H1 (cell line): ENCODE measurements at regions not wholly inside any gene's neighbourhood (a gene's known extent, or its start where the extent isn't known, plus 50 kb on each side); places are given as distances from the start of the nearest gene placed in this dataset.

ENCODE experiments used
- CTCF ChIA-PET: fragments of 300-600 bp; sonication (Branson Sonifier 250); formaldehyde crosslinking; loops from one replicate; lab custom pipeline; 2021; ENCODE audit not compliant: partially characterized antibody; lab: Charles Lee
- POLR2A ChIA-PET: fragments of 300-600 bp; sonication (Branson Sonifier 250); formaldehyde crosslinking; loops from one replicate; lab custom pipeline; 2021; ENCODE audit warnings: inconsistent platforms; ENCODE audit not compliant: partially characterized antibody; lab: Charles Lee
- DNase-seq, 2 experiments: peaks; one replicate each; pipeline versions ENCODE4 v3.0.0 to v3.0.0-alpha.2; 2010 to 2022; ENCODE audit warnings: low spot score in 2 of 2, low read depth in 1 of 2, mixed read lengths in 1 of 2
- FAIRE-seq: peaks from 2 replicates; lab custom pipeline; 2011; peaks lifted over from hg19 to GRCh38; lab: Jason Lieb, UNC
- H2AFZ ChIP-seq: 2 replicates; pipeline ENCODE4 v1.8.1; 2012; ENCODE audit warnings: low read length, inconsistent platforms
- H2AK5ac ChIP-seq: 2 replicates; pipeline ENCODE4 v1.6.1; 2013; ENCODE audit warnings: low read depth, low read length
- H2BK120ac ChIP-seq: replicated peaks from 2 replicates; pipeline ENCODE3; 2013; ENCODE audit warnings: low read depth, low read length, inconsistent platforms
- H2BK12ac ChIP-seq: 2 replicates; pipeline ENCODE4 v1.6.1; 2013; ENCODE audit warnings: low read depth, low read length
- H2BK15ac ChIP-seq: 2 replicates; pipeline ENCODE4 v1.6.1; 2013; ENCODE audit warnings: low read length
- H2BK20ac ChIP-seq: 2 replicates; pipeline ENCODE4 v1.6.1; 2013; ENCODE audit warnings: low read length
- H2BK5ac ChIP-seq: 2 replicates; pipeline ENCODE4 v1.6.1; 2013; ENCODE audit warnings: low read depth, low read length
- H3K14ac ChIP-seq: 2 replicates; pipeline ENCODE4 v1.6.1; 2013; ENCODE audit warnings: inconsistent platforms; ENCODE audit not compliant: insufficient read length
- H3K18ac ChIP-seq: 2 replicates; pipeline ENCODE4 v1.6.1; 2013; ENCODE audit warnings: low read length; ENCODE audit errors: extremely low read depth
- H3K23ac ChIP-seq: 2 replicates; pipeline ENCODE4 v1.6.1; 2013; ENCODE audit warnings: inconsistent platforms; ENCODE audit not compliant: insufficient read length
- H3K23me2 ChIP-seq: 2 replicates; pipeline ENCODE4 v1.6.1; 2013; ENCODE audit warnings: low read depth, low read length
- H3K27ac ChIP-seq: 2 replicates; pipeline ENCODE4 v1.6.1; 2011; ENCODE audit warnings: low read depth, low read length, inconsistent platforms
- H3K27me3 ChIP-seq, 4 experiments: replicated peaks in 1 of 4; 1 replicate in 1 of 4; 2 replicates in 3 of 4; pipeline versions ENCODE4 v1.6.1 to v1.8.1; 2011 to 2013; ENCODE audit warnings: low read length in 3 of 4, mild to moderate bottlenecking in 3 of 4, inconsistent platforms in 2 of 4, mixed read lengths in 2 of 4, moderate library complexity in 1 of 4; ENCODE audit not compliant: control insufficient read depth in 3 of 4, insufficient read depth in 3 of 4; ENCODE audit errors: extremely low read depth in 1 of 4
- H3K36me3 ChIP-seq, 4 experiments: 2 replicates each; pipeline versions ENCODE4 v1.6.1 to v1.8.1; 2011 to 2013; ENCODE audit warnings: mild to moderate bottlenecking in 4 of 4, low read length in 3 of 4, moderate library complexity in 2 of 4, control low read depth in 1 of 4, inconsistent platforms in 1 of 4; ENCODE audit not compliant: insufficient read depth in 4 of 4, control insufficient read depth in 2 of 4
- H3K4ac ChIP-seq: replicated peaks from 2 replicates; pipeline ENCODE3; 2013; ENCODE audit warnings: low read length, low read depth, mixed read lengths, inconsistent platforms; ENCODE audit not compliant: insufficient read length
- H3K4me1 ChIP-seq, 4 experiments: replicated peaks in 1 of 4; 1 replicate in 1 of 4; 2 replicates in 3 of 4; pipeline versions ENCODE4 v1.6.1 to v1.8.1; 2011 to 2013; ENCODE audit warnings: low read length in 3 of 4, inconsistent platforms in 2 of 4, mixed read lengths in 1 of 4; ENCODE audit not compliant: insufficient read depth in 4 of 4, control insufficient read depth in 3 of 4
- H3K4me2 ChIP-seq, 2 experiments: 2 replicates each; pipeline versions ENCODE4 v1.6.1 to v1.8.1; 2011 to 2013; ENCODE audit warnings: low read depth in 2 of 2, low read length in 2 of 2, control low read depth in 1 of 2, inconsistent platforms in 1 of 2, mild to moderate bottlenecking in 1 of 2; ENCODE audit not compliant: insufficient read depth in 1 of 2
- H3K4me3 ChIP-seq, 4 experiments: fragments of 200-600, 300-600 bp in 1 of 4; sonication (generic), shearing (Covaris generic), sonication (Bioruptor Twin) in 1 of 4; 2 replicates each; pipeline versions ENCODE4 v1.5.1 to v1.8.1; 2011 to 2016; ENCODE audit warnings: low read length in 4 of 4, low read depth in 3 of 4, control low read depth in 2 of 4, inconsistent platforms in 2 of 4, mild to moderate bottlenecking in 2 of 4, mixed read lengths in 1 of 4, moderate library complexity in 1 of 4; ENCODE audit not compliant: insufficient read depth in 2 of 4; ENCODE audit errors: extremely low read depth in 1 of 4
- H3K56ac ChIP-seq: replicated peaks from 2 replicates; pipeline ENCODE3; 2013; ENCODE audit warnings: low read depth, mild to moderate bottlenecking, mixed read lengths, low read length, inconsistent platforms; ENCODE audit not compliant: insufficient read length
- H3K79me1 ChIP-seq: 2 replicates; pipeline ENCODE4 v1.6.1; 2013; ENCODE audit warnings: low read depth, low read length, control low read depth
- H3K79me2 ChIP-seq, 2 experiments: 2 replicates each; pipeline versions ENCODE4 v1.6.1 to v1.8.1; 2012 to 2013; ENCODE audit warnings: low read length in 2 of 2, mild to moderate bottlenecking in 2 of 2, inconsistent platforms in 1 of 2; ENCODE audit not compliant: insufficient read depth in 2 of 2, control insufficient read depth in 1 of 2
- H3K9ac ChIP-seq, 4 experiments: replicated peaks in 1 of 4; 1 replicate in 1 of 4; 2 replicates in 3 of 4; pipeline versions ENCODE4 v1.6.1 to v1.8.1; 2011 to 2013; ENCODE audit warnings: low read depth in 3 of 4, low read length in 3 of 4, control low read depth in 2 of 4, mild to moderate bottlenecking in 2 of 4, moderate library complexity in 2 of 4, inconsistent platforms in 1 of 4; ENCODE audit errors: extremely low read depth in 1 of 4
- H3K9me3 ChIP-seq, 2 experiments: 2 replicates each; pipeline versions ENCODE4 v1.6.1 to v1.8.1; 2012 to 2013; ENCODE audit warnings: mild to moderate bottlenecking in 2 of 2, moderate library complexity in 2 of 2, control low read depth in 1 of 2, inconsistent platforms in 1 of 2, low read depth in 1 of 2, low read length in 1 of 2, mixed read lengths in 1 of 2; ENCODE audit not compliant: insufficient read depth in 2 of 2
- H4K20me1 ChIP-seq, 2 experiments: replicated peaks in 1 of 2; 2 replicates each; pipeline versions ENCODE3 to v1.8.1; 2011 to 2013; ENCODE audit warnings: inconsistent platforms in 2 of 2, low read length in 2 of 2, mild to moderate bottlenecking in 1 of 2; ENCODE audit not compliant: insufficient read depth in 2 of 2, control insufficient read depth in 1 of 2
- H4K5ac ChIP-seq: 2 replicates; pipeline ENCODE4 v1.6.1; 2013; ENCODE audit warnings: low read length, low read depth, mixed read lengths, inconsistent platforms; ENCODE audit not compliant: insufficient read length
- H4K8ac ChIP-seq: 2 replicates; pipeline ENCODE4 v1.8.0; 2013; ENCODE audit warnings: mild to moderate bottlenecking, moderate library complexity, low read length, inconsistent platforms; ENCODE audit not compliant: insufficient read depth; ENCODE audit errors: extremely low read depth
- H4K91ac ChIP-seq: replicated peaks from 2 replicates; pipeline ENCODE3; 2013; ENCODE audit warnings: low read length, mixed read lengths, inconsistent platforms; ENCODE audit not compliant: insufficient read length
- TEAD4 ChIP-seq: IDR thresholded peaks from 2 replicates; pipeline ENCODE4 v1.6.1; 2012; ENCODE audit warnings: low read depth, low read length, inconsistent platforms, mixed read lengths
- ZNF274 ChIP-seq: IDR thresholded peaks from 2 replicates; pipeline ENCODE4 v1.7.0; 2012; ENCODE audit warnings: low read length, borderline replicate concordance; ENCODE audit errors: extremely low read depth
- WGBS, 2 experiments: shearing (Covaris generic) in 1 of 2; methylation state at CpG; one replicate each; pipeline versions ENCODE4 v1.1.6 to v1.1.7; 2013 to 2015; ENCODE audit warnings: low lambda C conversion rate in 2 of 2, mixed read lengths in 2 of 2, inconsistent platforms in 1 of 2, low coverage in 1 of 2, missing lambda C conversion rate in 1 of 2; ENCODE audit not compliant: insufficient replicate concordance in 2 of 2, insufficient coverage in 1 of 2, insufficient read length in 1 of 2; ENCODE audit errors: extremely low coverage in 1 of 2, missing lambda C conversion rate in 1 of 2; 5-methylcytosine and 5-hydroxymethylcytosine counted together

DNA sequence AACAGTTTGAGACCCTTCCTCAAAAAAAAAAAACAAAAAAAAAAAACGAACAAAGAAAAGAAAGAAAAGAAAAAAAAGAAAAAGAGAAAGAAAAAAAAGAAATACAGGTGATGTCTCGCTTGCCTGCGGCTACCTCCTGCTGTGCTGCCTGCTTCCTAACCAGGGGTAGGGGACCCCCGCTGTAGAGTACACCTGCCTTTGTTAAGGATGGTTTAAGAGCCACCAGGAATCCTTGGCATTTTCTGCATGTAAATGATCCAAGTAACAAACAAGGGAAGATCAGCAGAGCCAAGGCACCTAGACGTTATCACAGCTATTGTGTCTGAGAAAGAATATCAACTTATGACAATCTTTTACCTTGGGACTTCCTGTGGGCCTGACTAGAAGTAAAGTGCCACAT lies 856.8 kb upstream of the GCFC2 start:
- Histone ChIP-seq H2BK5ac (no peak overlapping the region), H2AFZ (no peak overlapping the region), H4K5ac (no peak overlapping the region), H4K91ac (no peak overlapping the region), H3K18ac (no peak overlapping the region; the same call in 1 of the 2 replicates), H3K4me1 (peaks cover 0 to 7% (median 2%) of the 10 kb centered on the region in 4 experiments; a peak in 4 of 7 replicates), H2BK20ac (no peak overlapping the region), H3K79me1 (no peaks in the 10 kb centered on the region), H3K27me3 (no peaks in the 10 kb centered on the region), H2BK15ac (no peak overlapping the region), H3K36me3 (no peaks in the 10 kb centered on the region; a peak in 2 of 8 replicates), H3K79me2 (no peaks in the 10 kb centered on the region), H3K4me2 (no peak overlapping the region), H3K14ac (no peak overlapping the region), H3K9ac (no peak overlapping the region), H3K4ac (no peak overlapping the region), H4K8ac (no peak overlapping the region; the same call in 1 of the 2 replicates), H2AK5ac (no peak overlapping the region), H3K23me2 (no peaks in the 10 kb centered on the region; the same call in 1 of the 2 replicates), H3K9me3 (peaks cover 8 to 11% of the 10 kb centered on the region in 2 experiments; a peak in 3 of 4 replicates), H3K56ac (no peak overlapping the region), H3K23ac (no peak overlapping the region), H4K20me1 (no peaks in the 10 kb centered on the region), H2BK12ac (no peak overlapping the region), H2BK120ac (no peak overlapping the region), H3K4me3 (no peak overlapping the region), H3K27ac (no peak overlapping the region)
- WGBS, 2 experiments: 84% methylated on average over 4 of the region's 5 CpGs; no CpG with 5 or more reads in 1 of the 2 experiments
- TF ChIP-seq ZNF274 (no peak), TEAD4 (peak; percentile 80)
- DNase-seq (peak in 1 of 2 experiments; percentile 63), FAIRE-seq (no peak)
- ChIA-PET POLR2A (no interaction called here), CTCF (no interaction called here)
